ENCODE measurements at regions not wholly inside any gene's neighbourhood (a gene's known extent, or its start where the extent isn't known, plus 50 kb on each side); places are given as distances from the start of the nearest gene placed in this dataset.

DNA sequence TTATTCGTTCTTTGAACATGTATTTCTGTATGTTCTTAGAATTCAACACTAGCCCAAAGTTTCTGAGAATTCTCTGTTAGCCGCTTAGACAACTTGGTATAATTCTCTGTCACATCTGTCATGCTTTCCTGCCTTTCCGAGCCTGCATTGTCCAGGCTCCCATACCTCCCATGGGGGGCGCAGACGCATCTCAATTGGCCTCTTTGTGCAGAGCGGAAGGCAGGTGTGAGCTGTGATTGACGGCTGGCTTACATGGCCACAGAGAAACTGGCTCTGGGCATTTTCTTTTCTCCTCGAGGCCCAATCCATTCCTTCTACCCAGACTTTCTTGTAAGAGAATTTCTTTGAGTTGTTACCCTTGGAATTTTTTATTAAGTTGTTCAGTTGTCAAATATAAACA, 132.7 kb upstream of the SESN3 start:
- no peaks in the 10 kb centered on the region for H3K9me3 ChIP-seq (ENCODE audit: low read depth, low read length, poor library complexity, severe bottlenecking)
- DNase-seq (ENCODE audit: low spot score) = no peak
- intact Hi-C loops (cut with micrococcal nuclease; ENCODE audit: unreplicated experiment) = no loop called here
- ChIA-PET POLR2A (ENCODE audit: low non-redundant PET) (no interaction called here), CTCF (no interaction called here)
- no peaks in the 10 kb centered on the region for H3K36me3 ChIP-seq (ENCODE audit: insufficient read depth, low read length, poor library complexity, severe bottlenecking)
- H3K4me1 ChIP-seq (ENCODE audit: insufficient read depth, low read length, poor library complexity, severe bottlenecking) = no peaks in the 10 kb centered on the region
- H3K4me3 ChIP-seq (ENCODE audit: low read depth, low read length, poor library complexity, severe bottlenecking) = no peak overlapping the region
- BruUV-seq (replicated peaks) = no TSS peak
- H3K27ac ChIP-seq (ENCODE audit: low read depth, low read length, poor library complexity, severe bottlenecking) = no peak overlapping the region
- TF ChIP-seq, protein P1, sequence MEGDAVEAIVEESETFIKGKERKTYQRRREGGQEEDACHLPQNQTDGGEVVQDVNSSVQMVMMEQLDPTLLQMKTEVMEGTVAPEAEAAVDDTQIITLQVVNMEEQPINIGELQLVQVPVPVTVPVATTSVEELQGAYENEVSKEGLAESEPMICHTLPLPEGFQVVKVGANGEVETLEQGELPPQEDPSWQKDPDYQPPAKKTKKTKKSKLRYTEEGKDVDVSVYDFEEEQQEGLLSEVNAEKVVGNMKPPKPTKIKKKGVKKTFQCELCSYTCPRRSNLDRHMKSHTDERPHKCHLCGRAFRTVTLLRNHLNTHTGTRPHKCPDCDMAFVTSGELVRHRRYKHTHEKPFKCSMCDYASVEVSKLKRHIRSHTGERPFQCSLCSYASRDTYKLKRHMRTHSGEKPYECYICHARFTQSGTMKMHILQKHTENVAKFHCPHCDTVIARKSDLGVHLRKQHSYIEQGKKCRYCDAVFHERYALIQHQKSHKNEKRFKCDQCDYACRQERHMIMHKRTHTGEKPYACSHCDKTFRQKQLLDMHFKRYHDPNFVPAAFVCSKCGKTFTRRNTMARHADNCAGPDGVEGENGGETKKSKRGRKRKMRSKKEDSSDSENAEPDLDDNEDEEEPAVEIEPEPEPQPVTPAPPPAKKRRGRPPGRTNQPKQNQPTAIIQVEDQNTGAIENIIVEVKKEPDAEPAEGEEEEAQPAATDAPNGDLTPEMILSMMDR (conservative IDR thresholded peaks at IDR 0.05; ENCODE audit: low read depth, low read length) = no peak
- TF ChIP-seq EZH2 (IDR thresholded peaks at IDR 0.05; ENCODE audit: borderline replicate concordance, low read depth, low read length, poor library complexity, severe bottlenecking) = no peak
- peaks cover 1% of the 10 kb centered on the region for H3K27me3 ChIP-seq (replicated peaks; ENCODE audit: insufficient read depth, low read depth, low read length, poor library complexity)

DNA sequence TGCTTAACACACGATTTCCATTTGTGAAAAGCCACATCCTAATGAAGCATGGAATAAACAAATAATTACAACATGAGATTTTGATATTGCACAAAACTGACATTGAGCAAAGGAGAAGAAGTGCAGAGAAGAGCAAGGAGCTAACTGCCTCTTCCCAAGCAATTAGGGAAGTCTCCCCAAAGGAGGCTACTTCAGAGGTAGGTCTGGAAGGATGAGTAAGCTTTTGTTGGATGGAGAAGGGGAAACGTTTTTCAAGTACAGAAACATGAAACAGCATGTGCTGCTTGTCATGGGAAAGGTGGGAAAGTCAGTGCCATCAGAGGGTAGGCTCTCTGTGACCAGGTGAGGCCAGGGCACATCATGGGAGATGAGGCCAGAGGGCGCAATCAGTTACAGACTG, 132.2 kb upstream of the SESN3 start:
- no peak overlapping the region for H3K4me3 ChIP-seq (ENCODE audit: low read depth, low read length, poor library complexity, severe bottlenecking)
- intact Hi-C loops (cut with micrococcal nuclease; ENCODE audit: unreplicated experiment) = no loop called here
- no peak overlapping the region for H3K27ac ChIP-seq (ENCODE audit: low read depth, low read length, poor library complexity, severe bottlenecking)
- no peaks in the 10 kb centered on the region for H3K9me3 ChIP-seq (ENCODE audit: low read depth, low read length, poor library complexity, severe bottlenecking)
- no peaks in the 10 kb centered on the region for H3K4me1 ChIP-seq (ENCODE audit: insufficient read depth, low read length, poor library complexity, severe bottlenecking)
- POLR2A ChIA-PET (ENCODE audit: low non-redundant PET) = no interaction called here
- no peaks in the 10 kb centered on the region for H3K27me3 ChIP-seq (replicated peaks; ENCODE audit: insufficient read depth, low read depth, low read length, poor library complexity)
- BruUV-seq (replicated peaks) = no TSS peak
- CTCF ChIA-PET = no interaction called here
- no peak for TF ChIP-seq EZH2 (IDR thresholded peaks at IDR 0.05; ENCODE audit: borderline replicate concordance, low read depth, low read length, poor library complexity, severe bottlenecking)
- TF ChIP-seq, protein P1 (conservative IDR thresholded peaks at IDR 0.05; ENCODE audit: low read depth, low read length) = no peak
- DNase-seq (ENCODE audit: low spot score) = no peak
- no peaks in the 10 kb centered on the region for H3K36me3 ChIP-seq (ENCODE audit: insufficient read depth, low read length, poor library complexity, severe bottlenecking)

DNA sequence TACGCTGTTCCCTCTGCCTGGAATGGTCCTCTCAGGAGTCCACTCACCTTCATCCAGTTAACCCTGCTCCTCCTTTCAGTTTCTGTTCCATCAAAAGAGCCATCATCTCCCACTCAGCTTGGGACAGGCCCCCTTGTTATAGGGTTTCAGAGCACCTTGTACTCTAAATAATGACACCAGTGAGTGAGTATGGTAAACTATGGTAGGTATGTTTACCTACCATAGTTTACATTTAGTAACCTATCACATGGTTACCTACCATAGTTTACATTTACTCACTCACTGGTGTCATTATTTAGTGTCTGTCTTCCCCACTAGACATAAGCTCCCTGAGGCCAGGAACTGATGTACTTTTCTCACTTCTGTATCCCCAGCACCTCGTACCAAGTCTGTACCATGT, 130.2 kb upstream of the SESN3 start:
- TF ChIP-seq EZH2 (IDR thresholded peaks at IDR 0.05; ENCODE audit: borderline replicate concordance, low read depth, low read length, poor library complexity, severe bottlenecking) = no peak
- TF ChIP-seq, protein P1 (conservative IDR thresholded peaks at IDR 0.05; ENCODE audit: low read depth, low read length) = no peak

More for the DNA sequence above, 130.2 kb upstream of the SESN3 start:
- Histone ChIP-seq H3K4me3 (ENCODE audit: low read depth, low read length, poor library complexity, severe bottlenecking) (no peak overlapping the region), H3K4me1 (ENCODE audit: insufficient read depth, low read length, poor library complexity, severe bottlenecking) (no peaks in the 10 kb centered on the region), H3K9me3 (ENCODE audit: low read depth, low read length, poor library complexity, severe bottlenecking) (no peaks in the 10 kb centered on the region), H3K27me3 (replicated peaks; ENCODE audit: insufficient read depth, low read depth, low read length, poor library complexity) (no peaks in the 10 kb centered on the region), H3K27ac (ENCODE audit: low read depth, low read length, poor library complexity, severe bottlenecking) (no peak overlapping the region), H3K36me3 (ENCODE audit: insufficient read depth, low read length, poor library complexity, severe bottlenecking) (no peaks in the 10 kb centered on the region)
- intact Hi-C loops (cut with micrococcal nuclease; ENCODE audit: unreplicated experiment) = no loop called here
- BruUV-seq (replicated peaks) = no TSS peak
- ChIA-PET POLR2A (ENCODE audit: low non-redundant PET) (no interaction called here), CTCF (no interaction called here)
- DNase-seq (ENCODE audit: low spot score) = no peak

Measured in A673 (cell line).